IPS-15b (cell line): ENCODE measurements at regions not wholly inside any gene's neighbourhood (a gene's known extent, or its start where the extent isn't known, plus 50 kb on each side); places are given as distances from the start of the nearest gene placed in this dataset.

ENCODE experiments used
- H3K27me3 ChIP-seq: one replicate; pipeline ENCODE4 v1.6.1; 2013; ENCODE audit warnings: low read length; ENCODE audit not compliant: control insufficient read depth, insufficient read depth
- H3K36me3 ChIP-seq: one replicate; pipeline ENCODE4 v1.6.1; 2013; ENCODE audit warnings: low read length; ENCODE audit not compliant: control insufficient read depth, insufficient read depth
- H3K4me1 ChIP-seq: one replicate; pipeline ENCODE4 v1.6.1; 2013; ENCODE audit warnings: mild to moderate bottlenecking, low read length; ENCODE audit not compliant: control insufficient read depth, insufficient read depth
- H3K4me3 ChIP-seq: one replicate; pipeline ENCODE4 v1.5.1; 2013; ENCODE audit warnings: low read depth, low read length
- H3K9ac ChIP-seq: one replicate; pipeline ENCODE4 v1.6.1; 2013; ENCODE audit warnings: low read depth, mild to moderate bottlenecking, low read length
- H3K9me3 ChIP-seq: one replicate; pipeline ENCODE4 v1.6.1; 2013; ENCODE audit warnings: mild to moderate bottlenecking, low read length; ENCODE audit not compliant: control insufficient read depth, insufficient read depth

DNA sequence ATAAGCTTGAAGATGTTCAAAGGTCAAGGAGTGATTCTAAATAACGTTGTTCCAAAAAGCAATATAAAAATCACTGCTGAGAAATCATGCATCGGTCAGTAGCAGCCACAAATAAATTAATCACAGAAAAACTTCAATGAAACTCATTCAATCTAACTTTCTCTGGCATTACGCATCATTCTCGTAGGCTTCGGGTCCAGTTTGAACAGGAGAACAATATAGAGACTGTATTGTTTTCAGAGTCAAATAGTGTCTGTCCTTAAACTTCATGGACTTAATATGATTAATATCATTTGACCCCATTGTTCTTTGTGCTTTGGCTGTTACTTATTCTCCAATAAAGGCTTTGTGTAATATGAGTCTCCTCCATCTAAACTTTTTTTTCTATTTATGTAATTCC is 200.4 kb downstream of the C6orf118 start:
- Histone ChIP-seq H3K9ac (no peak overlapping the region), H3K27me3 (no peaks in the 10 kb centered on the region), H3K36me3 (no peaks in the 10 kb centered on the region), H3K4me1 (no peaks in the 10 kb centered on the region), H3K9me3 (no peaks in the 10 kb centered on the region), H3K4me3 (no peak overlapping the region)

DNA sequence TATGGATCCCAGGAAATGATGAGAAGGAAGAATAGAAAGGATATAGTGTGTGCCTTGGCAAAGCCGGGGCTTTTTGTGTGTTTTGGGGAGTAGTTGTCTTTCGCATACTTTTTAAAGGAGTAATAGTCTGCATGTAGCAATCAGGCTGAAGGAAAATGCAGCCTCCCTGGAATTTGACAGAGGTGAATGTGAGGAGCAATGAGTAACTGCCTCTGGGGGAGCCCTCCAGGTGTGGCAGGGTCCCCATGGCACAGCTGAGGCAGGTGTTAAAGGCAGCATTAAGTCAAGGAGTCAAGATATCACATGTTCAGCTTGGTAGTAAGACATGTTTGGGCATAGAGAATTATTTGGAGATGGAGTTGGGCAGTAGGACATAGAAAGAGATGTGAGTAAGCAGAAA is 203.1 kb downstream of the C6orf118 start:
- Histone ChIP-seq H3K4me3 (no peak overlapping the region), H3K9me3 (peaks cover 4% of the 10 kb centered on the region), H3K36me3 (no peaks in the 10 kb centered on the region), H3K4me1 (no peaks in the 10 kb centered on the region), H3K9ac (no peak overlapping the region), H3K27me3 (no peaks in the 10 kb centered on the region)

DNA sequence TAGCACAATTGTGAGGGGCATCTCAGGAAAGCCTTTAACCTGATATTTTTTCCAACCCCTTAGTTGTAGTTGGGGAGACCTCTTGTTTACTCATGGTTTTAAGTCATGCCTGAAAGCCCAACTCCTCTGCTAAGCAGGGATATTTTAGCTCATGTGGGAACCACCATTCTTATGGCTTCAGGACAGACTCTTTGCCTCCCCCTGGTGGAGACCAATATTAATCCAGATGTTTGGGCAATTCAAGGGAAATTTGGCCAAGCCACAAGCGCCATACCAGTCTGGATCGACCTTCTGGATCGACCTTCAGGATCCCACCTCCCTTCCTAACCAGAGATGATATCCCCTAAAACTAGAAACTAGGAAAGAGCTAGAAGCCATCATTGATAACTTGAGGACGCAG is 211.2 kb downstream of the C6orf118 start:
- Histone ChIP-seq H3K4me3 (no peak overlapping the region), H3K4me1 (no peaks in the 10 kb centered on the region), H3K27me3 (no peaks in the 10 kb centered on the region), H3K9ac (no peak overlapping the region), H3K36me3 (no peaks in the 10 kb centered on the region), H3K9me3 (peaks cover 4% of the 10 kb centered on the region)

DNA sequence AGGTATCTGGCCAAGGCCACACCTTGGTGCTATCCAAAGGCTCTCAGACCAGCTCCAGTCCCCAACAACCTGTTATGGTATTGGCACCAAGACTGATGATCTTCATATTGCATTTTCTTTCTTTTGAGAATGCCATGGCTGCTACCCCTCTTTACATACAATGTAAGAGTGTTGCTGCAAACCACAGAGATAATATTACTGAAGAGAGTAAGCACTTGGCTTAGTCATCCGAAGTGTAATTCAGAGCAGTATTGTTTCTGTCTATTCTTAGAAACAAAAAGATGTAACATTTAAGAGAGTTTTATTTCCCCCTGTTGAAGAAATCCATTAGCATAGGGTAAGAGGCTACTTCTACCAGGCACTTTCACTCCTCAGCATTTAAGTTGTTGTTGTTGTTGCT is 212.5 kb downstream of the C6orf118 start:
- Histone ChIP-seq H3K27me3 (no peaks in the 10 kb centered on the region), H3K9ac (no peak overlapping the region), H3K4me1 (no peaks in the 10 kb centered on the region), H3K36me3 (no peaks in the 10 kb centered on the region), H3K9me3 (peaks cover 1% of the 10 kb centered on the region), H3K4me3 (no peak overlapping the region)

DNA sequence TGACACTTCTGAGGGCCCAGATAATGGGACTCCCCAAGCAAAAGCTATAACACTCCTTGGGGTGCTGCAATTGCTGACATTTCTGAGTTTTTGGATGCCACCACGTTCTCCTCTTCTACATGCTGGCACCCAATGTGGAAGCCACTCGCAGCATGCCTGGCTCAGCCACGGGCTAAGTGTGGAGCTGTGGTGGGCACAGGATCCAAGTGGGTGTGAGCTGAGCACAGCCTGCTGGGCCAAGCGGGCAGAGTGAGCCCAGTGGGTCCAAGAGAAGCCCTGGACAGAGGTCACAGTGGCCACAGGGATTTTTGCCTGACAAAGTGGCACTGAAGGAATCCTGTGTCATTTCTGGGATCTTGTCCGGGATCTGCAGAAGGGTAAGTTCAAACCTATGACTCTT is 213.2 kb downstream of the C6orf118 start:
- no peaks in the 10 kb centered on the region for H3K4me1 ChIP-seq
- H3K36me3 ChIP-seq, result no peaks in the 10 kb centered on the region
- H3K9ac ChIP-seq, result no peak overlapping the region
- no peaks in the 10 kb centered on the region for H3K27me3 ChIP-seq
- no peak overlapping the region for H3K4me3 ChIP-seq
- no peaks in the 10 kb centered on the region for H3K9me3 ChIP-seq

DNA sequence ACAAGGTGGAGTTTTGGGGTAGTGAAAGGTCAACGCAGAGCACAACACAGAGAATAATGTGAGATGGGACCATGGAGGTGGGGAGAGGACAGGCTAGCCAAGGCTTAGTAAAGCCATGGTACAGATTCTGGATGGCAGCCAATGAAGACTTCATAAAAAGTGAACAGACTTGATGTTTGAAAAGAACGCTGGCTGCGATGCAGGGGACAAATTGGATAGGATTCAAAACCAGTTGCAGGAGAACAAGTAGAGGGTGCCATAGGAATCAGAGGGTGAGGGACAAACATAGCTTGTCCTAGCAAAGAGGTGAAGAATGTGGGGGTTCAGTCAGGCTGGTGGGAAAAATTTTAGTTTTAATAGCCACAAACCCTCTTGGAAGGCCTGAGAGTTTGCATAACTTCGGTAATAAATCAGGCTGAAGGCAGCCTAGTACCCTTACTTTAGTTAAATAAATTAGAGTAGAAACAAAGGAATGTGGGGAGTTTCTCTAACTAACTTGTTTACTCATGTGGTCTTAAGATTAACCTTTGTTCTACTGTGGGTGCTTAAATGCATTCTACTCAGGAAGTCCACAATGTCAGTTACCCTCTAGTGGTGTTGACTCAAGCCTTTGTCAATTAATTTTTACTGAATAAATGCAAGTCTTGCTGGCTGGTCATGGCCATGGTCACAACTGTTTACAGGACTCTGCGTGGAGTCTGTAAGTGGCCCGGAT is 216.4 kb downstream of the C6orf118 start:
- no peaks in the 10 kb centered on the region for H3K36me3 ChIP-seq
- no peak overlapping the region for H3K9ac ChIP-seq
- no peaks in the 10 kb centered on the region for H3K9me3 ChIP-seq
- H3K4me1 ChIP-seq, result no peaks in the 10 kb centered on the region
- H3K27me3 ChIP-seq, result no peaks in the 10 kb centered on the region
- H3K4me3 ChIP-seq, result no peak overlapping the region

DNA sequence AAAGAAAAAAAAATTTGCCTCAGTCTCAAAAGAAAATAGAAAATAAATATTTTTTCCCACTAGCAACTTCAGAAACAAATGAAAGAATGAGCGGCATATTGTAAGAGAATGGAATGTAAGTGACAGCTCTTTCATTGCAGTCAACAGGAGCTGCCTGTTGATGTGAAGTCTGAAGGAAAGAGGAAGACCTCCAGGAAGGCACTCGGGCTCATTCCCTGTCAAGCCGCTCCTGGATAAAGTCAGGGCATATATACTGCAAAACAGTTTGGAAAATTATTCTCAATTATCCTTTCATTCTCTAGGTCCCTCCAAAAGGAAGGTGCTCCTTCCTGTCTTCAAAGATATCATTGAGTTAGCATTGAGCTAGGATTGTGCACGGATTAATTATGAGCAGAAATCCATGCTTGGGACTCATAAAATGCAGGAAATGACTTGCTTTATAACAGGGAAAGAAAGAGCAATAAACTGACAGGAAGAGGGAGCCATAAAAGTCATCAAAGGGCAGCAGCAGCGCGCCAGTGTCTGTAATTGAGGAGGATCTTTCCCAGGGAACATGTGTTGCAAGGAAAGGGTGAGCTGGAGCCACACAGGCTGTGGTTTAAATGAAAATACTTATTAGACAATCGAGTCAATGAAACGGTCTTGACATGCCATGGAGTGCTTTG is 218.2 kb downstream of the C6orf118 start:
- Histone ChIP-seq H3K36me3 (no peaks in the 10 kb centered on the region), H3K27me3 (no peaks in the 10 kb centered on the region), H3K9ac (no peak overlapping the region), H3K4me1 (no peaks in the 10 kb centered on the region), H3K9me3 (no peaks in the 10 kb centered on the region), H3K4me3 (no peak overlapping the region)

DNA sequence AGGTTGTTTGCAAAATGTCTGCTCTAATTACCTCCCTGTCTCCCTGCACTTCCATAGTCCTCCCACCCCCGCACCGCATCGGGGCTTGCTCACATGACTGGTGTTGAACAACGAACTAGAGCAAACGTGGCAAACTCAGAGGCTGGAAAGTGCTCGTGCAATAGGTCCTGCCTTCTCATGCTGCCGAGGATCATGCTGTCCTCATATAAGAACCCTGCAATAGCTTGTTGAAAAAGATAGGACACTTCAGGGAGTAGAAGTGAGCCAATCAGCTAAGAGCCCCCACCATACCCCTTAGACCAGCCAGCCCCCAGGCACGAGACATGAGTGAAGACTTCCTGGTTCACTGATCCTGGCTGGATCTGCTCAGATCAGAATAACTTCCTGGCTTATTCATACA is 219.2 kb downstream of the C6orf118 start:
- Histone ChIP-seq H3K4me3 (no peak overlapping the region), H3K9ac (no peak overlapping the region), H3K36me3 (no peaks in the 10 kb centered on the region), H3K27me3 (no peaks in the 10 kb centered on the region), H3K9me3 (no peaks in the 10 kb centered on the region), H3K4me1 (no peaks in the 10 kb centered on the region)

DNA sequence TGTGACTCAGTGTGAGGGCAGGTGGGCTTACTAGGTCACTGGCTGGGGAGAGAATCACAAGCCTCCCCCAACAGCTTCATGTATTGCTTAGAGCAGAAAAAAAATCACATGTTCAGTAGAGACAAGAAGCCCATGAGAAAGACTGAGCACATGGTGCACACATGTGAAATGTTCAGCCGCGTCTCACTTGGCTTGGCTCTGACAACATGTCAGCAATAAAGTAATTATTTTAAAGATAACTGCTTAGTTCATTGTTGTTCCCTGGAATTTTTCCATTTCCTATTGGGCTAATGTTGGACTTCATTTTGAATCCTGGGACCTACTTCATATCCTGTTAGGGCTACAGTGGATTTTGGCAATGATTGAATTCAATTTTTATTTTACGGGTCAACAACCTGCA is 222.6 kb downstream of the C6orf118 start:
- no peaks in the 10 kb centered on the region for H3K36me3 ChIP-seq
- H3K4me1 ChIP-seq, result no peaks in the 10 kb centered on the region

DNA sequence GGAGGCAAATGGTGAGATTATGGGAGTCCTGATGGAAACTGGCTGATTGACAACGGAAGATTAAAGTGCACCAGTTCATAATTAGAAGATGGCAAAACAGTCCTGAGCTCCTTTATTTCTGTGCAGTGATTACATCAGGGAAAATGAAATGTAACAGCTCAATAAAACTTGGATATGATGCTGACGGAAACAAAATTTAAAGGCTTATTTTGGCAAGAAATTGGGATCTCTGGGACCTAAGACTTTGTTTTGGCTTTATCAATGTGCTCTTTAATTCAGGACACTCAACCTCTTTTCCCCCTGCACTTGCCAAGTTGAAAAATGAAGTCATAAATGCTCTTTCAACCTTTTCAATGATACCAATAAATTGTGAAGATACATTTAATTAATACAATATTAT is 226.8 kb downstream of the C6orf118 start:
- Histone ChIP-seq H3K9me3 (no peaks in the 10 kb centered on the region), H3K36me3 (no peaks in the 10 kb centered on the region)

More for the DNA sequence above, 222.6 kb downstream of the C6orf118 start:
- H3K9ac ChIP-seq, result no peak overlapping the region
- no peak overlapping the region for H3K4me3 ChIP-seq
- H3K27me3 ChIP-seq, result no peaks in the 10 kb centered on the region
- H3K9me3 ChIP-seq, result no peaks in the 10 kb centered on the region

DNA sequence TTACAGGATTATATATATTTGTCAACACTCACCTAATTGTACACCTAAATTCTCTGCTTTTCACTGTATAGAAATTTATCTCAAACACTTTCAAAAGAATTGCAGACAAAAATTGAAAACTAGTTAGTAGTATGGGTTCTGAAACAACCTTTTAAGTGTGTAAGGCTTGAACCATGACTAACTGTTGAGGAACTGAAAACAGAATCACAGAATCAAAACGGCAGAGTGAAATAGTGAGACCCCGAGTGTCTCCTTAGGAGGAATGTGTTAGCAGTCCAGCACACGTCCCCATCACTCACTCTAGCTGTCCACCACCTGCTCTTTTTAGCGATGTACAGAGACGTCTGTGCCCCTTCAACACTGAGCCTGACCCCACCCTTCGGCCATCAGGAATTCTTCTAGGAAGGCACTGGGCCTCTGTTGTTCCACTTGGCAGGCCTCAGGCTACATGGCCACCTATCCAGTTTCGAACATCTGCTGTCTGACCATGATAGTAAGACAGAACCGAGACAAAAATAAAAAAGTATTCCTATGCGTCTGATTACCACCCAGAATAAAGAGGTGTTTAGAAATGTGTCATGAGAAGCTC is 227.4 kb downstream of the C6orf118 start:
- no peaks in the 10 kb centered on the region for H3K36me3 ChIP-seq

More for the DNA sequence above, 226.8 kb downstream of the C6orf118 start:
- Histone ChIP-seq H3K27me3 (no peaks in the 10 kb centered on the region), H3K4me3 (no peak overlapping the region), H3K4me1 (no peaks in the 10 kb centered on the region), H3K9ac (no peak overlapping the region)

DNA sequence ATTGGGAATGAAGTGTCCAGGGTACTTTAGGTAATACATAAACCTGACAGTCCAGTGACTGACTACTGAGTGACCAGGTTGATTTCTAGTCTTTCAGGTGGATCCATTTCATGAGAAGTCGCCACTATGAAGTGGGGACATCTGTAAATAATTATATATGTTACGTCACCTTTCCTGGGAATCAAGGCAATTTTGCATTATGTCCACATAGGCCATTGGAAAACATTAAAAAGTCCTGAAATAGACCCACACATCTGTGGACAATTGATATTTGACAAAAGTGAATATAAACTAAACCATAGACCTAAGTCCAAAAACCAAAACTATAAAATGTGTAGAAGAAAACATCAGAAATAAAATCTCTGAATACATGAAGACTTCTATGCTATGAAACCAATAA is 231.5 kb downstream of the C6orf118 start:
- no peaks in the 10 kb centered on the region for H3K36me3 ChIP-seq
- H3K9ac ChIP-seq, result no peak overlapping the region
- H3K4me3 ChIP-seq, result no peak overlapping the region
- no peaks in the 10 kb centered on the region for H3K27me3 ChIP-seq
- H3K9me3 ChIP-seq, result no peaks in the 10 kb centered on the region
- H3K4me1 ChIP-seq, result no peaks in the 10 kb centered on the region

More for the DNA sequence above, 227.4 kb downstream of the C6orf118 start:
- H3K9me3 ChIP-seq, result no peaks in the 10 kb centered on the region
- no peaks in the 10 kb centered on the region for H3K27me3 ChIP-seq
- no peak overlapping the region for H3K4me3 ChIP-seq
- no peak overlapping the region for H3K9ac ChIP-seq
- H3K4me1 ChIP-seq, result no peaks in the 10 kb centered on the region
